Mucosa of descending colon (tissue), 3 donors: ENCODE measurements at regions not wholly inside any gene's neighbourhood (a gene's known extent, or its start where the extent isn't known, plus 50 kb on each side); places are given as distances from the start of the nearest gene placed in this dataset.
A peak's percentile ranks its signal among the peaks of the same experiment; 100 is the strongest.

Experiments
- ATAC-seq: fragments of 200-7000 bp; cut with Tn5 transposase; one replicate; pipeline ENCODE4 v1.9.1; 2020; ENCODE audit warnings: mild to moderate bottlenecking, moderate library complexity
- DNase-seq, 3 donors: peaks; one replicate each; pipeline ENCODE4 v3.0.0-alpha.2; 2020
- H3K36me3 ChIP-seq: fragments of 200-600 bp; one replicate; pipeline ENCODE4 v1.8.0; 2021; ENCODE audit warnings: low read depth, mild to moderate bottlenecking
- H3K4me1 ChIP-seq: fragments of 200-600 bp; one replicate; pipeline ENCODE4 v1.8.0; 2021; ENCODE audit warnings: low read depth, mild to moderate bottlenecking
- H3K4me3 ChIP-seq: fragments of 200-600 bp; one replicate; pipeline ENCODE4 v1.8.0; 2021; ENCODE audit warnings: mild to moderate bottlenecking
- H3K9me3 ChIP-seq: fragments of 200-600 bp; one replicate; pipeline ENCODE4 v1.8.0; 2021; ENCODE audit warnings: mild to moderate bottlenecking
- intact Hi-C, 2 donors: fragments of 100-400 bp; cut with DNase I in 1 of 2; cut with micrococcal nuclease in 1 of 2; formaldehyde crosslinking; loops; one replicate each; pipeline versions ENCODE4 v1.11.0 to v1.11.1; 2022; cut with DNase I, micrococcal nuclease
- TF ChIP-seq, protein P1 (sequence below): fragments of 200-600 bp; IDR thresholded peaks from one replicate; pipeline ENCODE4 v1.8.0; 2022; ENCODE audit warnings: antibody characterized with exemption, mild to moderate bottlenecking
- donor health status: DM: no; HTN: no; CAD: no; lungs with moderate emphysema.
- donor health status: DM: no; HTN: no; CAD: no.
- donor health status: DM: no; HTN: yes; CAD: no.

GRCh38 chr13:73193554-73193953, 134.7 kb downstream of the KLF5 start:
- TF ChIP-seq, protein P1, sequence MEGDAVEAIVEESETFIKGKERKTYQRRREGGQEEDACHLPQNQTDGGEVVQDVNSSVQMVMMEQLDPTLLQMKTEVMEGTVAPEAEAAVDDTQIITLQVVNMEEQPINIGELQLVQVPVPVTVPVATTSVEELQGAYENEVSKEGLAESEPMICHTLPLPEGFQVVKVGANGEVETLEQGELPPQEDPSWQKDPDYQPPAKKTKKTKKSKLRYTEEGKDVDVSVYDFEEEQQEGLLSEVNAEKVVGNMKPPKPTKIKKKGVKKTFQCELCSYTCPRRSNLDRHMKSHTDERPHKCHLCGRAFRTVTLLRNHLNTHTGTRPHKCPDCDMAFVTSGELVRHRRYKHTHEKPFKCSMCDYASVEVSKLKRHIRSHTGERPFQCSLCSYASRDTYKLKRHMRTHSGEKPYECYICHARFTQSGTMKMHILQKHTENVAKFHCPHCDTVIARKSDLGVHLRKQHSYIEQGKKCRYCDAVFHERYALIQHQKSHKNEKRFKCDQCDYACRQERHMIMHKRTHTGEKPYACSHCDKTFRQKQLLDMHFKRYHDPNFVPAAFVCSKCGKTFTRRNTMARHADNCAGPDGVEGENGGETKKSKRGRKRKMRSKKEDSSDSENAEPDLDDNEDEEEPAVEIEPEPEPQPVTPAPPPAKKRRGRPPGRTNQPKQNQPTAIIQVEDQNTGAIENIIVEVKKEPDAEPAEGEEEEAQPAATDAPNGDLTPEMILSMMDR, result no peak
- intact Hi-C loops, result no loop called here
- H3K9me3 ChIP-seq, result no peaks in the 10 kb centered on the region
- H3K4me1 ChIP-seq, result peaks cover 6% of the 10 kb centered on the region
- no peak for DNase-seq
- H3K4me3 ChIP-seq, result no peak overlapping the region
- no peak for ATAC-seq
- H3K36me3 ChIP-seq, result no peaks in the 10 kb centered on the region

- Histone ChIP-seq H3K9me3 (no peaks in the 10 kb centered on the region), H3K4me3 (no peak overlapping the region), H3K36me3 (no peaks in the 10 kb centered on the region), H3K4me1 (peaks cover 6% of the 10 kb centered on the region)
- ATAC-seq, result no peak
- TF ChIP-seq, protein P1, result no peak
- no peak for DNase-seq
- intact Hi-C loops, result no loop called here
These were observed 131.7 kb downstream of the KLF5 start for GRCh38 chr13:73190477-73190876.

GRCh38 chr13:73189776-73190175, 131.0 kb downstream of the KLF5 start:
- DNase-seq (no peak), ATAC-seq (no peak)
- Histone ChIP-seq H3K4me1 (peaks cover 6% of the 10 kb centered on the region), H3K36me3 (no peaks in the 10 kb centered on the region), H3K9me3 (no peaks in the 10 kb centered on the region), H3K4me3 (no peak overlapping the region)
- TF ChIP-seq, protein P1, result no peak
- intact Hi-C loops, result no loop called here

GRCh38 chr13:73189362-73189761, 130.6 kb downstream of the KLF5 start:
- H3K9me3 ChIP-seq, result no peaks in the 10 kb centered on the region
- no peaks in the 10 kb centered on the region for H3K36me3 ChIP-seq
- H3K4me1 ChIP-seq, result peaks cover 6% of the 10 kb centered on the region
- TF ChIP-seq, protein P1, result no peak
- intact Hi-C loops, result no loop called here
- H3K4me3 ChIP-seq, result no peak overlapping the region
- ATAC-seq (peak; percentile 82), DNase-seq (no peak)

DNA sequence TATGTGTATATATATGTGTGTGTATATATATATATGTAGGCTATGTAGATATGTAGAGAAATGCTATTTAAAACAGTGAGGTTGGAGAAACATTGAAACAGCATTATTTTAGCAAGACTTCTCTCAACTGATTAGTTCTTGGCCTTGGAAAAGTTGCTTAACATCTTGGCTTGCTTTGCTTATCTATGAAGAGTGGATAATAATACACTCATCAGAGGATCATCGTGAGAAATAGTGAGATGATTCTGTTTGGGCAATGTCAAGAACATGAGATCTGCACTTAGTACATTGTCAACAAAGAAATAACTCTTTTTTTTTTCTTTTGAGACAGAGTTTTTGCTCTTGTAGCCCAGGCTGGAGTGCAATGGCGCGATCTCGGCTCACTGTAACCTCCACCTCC, 128.3 kb downstream of the KLF5 start:
- DNase-seq (no peak), ATAC-seq (no peak)

More for the DNA sequence above, 128.3 kb downstream of the KLF5 start:
- no peaks in the 10 kb centered on the region for H3K36me3 ChIP-seq
- TF ChIP-seq, protein P1, result no peak
- H3K9me3 ChIP-seq, result no peaks in the 10 kb centered on the region
- H3K4me1 ChIP-seq, result peaks cover 6% of the 10 kb centered on the region
- H3K4me3 ChIP-seq, result no peak overlapping the region
- intact Hi-C loops, result no loop called here
